ENCODE measurements at regions not wholly inside any gene's neighbourhood (a gene's known extent, or its start where the extent isn't known, plus 50 kb on each side); places are given as distances from the start of the nearest gene placed in this dataset.
"Not testable (repeated sequence)": the region's sequence is repeated elsewhere in the genome, so short reads cannot be mapped to it uniquely, and the experiment has no call there.

DNA sequence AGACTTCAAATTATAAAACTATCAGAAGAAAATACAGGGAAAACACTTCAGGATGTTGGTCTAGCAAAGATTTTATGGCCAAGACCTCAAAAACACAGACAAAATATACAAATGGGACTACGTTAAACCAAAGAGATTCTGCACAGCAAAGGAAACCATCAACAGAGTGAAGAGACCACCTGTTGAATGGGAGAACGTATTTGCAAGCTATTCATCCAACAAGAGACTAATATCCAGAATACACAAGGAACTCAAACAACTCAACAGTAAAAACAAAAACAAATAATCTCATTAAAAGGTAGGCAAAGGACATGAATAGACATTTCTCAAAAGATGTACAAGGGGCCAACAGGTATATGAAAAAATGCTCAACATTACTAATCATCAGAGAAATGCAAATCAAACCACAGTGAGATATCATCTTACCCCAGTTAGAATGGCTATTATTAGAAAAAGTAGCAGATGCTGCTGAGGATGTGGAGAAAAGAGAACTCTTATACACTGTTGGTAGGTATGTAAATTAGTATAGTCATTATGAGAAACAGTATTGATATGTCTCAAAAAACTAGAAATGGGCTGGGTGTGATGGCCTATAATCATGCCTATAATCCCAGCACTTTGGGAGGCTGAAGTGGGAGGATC lies 112.6 kb downstream of the LRIG2 start:
- no peak for DNase-seq

DNA sequence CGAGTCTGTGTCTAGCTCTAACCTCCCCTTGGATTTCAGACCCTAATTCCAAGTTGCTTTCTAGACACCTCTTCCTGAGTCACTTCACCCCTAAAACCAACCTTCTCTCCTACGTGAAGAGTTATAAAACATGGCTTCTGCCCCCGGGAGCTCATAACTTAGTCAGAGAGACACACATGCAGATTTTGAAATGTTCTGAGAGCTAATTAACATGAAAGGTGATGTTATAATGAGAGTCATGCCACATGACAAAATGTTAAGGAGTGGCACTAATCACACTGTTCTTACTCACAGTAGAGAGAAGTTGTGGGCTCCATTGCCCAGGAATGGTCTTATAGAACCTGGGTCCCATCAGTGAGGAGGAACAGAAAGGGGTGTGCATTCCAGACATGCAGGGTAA lies 117.1 kb downstream of the LRIG2 start:
- DNase-seq, result no peak

DNA sequence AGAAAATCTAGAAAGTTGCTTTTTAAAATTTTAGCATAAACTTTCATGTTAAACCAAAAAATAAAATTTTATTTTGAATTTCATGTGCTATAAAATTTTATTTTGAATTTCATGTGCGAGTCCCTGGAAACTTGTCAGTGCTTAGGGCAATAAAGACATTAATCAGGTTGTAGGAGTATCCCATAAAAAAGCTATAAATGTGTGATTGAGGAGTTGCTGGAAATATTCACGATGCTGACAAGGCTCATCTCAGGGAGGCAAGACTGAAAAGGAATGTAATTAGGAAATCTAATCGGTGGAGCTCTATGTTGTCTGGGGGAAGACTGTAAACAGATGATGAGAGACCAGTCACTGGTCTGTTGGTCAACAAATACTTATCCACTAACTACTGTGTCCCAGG lies 117.9 kb downstream of the LRIG2 start:
- no peak for DNase-seq

DNA sequence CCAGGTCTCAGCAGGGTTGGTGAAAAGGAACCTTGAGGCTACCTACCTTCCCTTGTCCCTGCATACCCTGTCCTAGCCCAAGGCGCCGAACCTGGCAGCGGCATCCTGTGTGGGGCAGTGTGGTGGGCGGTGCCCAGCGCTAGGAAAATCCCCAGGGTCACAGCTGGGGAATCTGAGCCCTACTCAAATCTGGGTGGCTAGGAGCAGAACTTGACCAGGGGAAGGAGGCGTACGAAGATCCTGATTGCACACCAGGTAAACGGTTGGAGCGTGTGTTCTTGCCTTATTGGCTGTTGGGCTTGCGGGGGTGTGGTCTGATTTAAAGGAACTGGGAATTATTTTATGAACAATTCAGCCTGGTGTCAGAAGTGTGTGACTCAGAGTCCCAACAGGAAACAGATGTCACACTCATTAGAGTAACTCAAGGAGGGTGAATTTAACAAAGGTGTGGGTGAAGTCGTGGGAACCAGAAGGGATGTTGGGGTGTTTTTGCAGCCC lies 118.6 kb downstream of the LRIG2 start:
- DNase-seq, result no peak

DNA sequence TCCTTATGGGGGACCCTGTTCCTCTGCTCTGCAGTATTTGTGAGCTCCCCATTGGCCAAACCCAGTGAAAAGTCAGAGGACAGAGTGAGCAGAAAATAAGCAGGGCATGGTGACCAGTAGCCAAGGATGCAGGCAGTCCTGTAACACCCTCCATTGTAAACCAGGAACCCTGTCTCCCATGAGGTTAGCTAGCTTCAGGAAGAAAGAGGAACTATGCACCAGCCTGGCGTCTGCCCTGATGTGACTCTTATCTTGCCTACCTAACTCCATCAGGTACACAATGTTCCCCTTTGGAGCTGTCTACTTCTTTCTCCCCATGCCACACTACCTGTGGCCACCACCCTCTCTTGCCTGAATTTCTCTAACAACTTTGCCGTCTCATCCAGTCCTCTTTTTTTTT lies 119.2 kb downstream of the LRIG2 start:
- no peak for DNase-seq

DNA sequence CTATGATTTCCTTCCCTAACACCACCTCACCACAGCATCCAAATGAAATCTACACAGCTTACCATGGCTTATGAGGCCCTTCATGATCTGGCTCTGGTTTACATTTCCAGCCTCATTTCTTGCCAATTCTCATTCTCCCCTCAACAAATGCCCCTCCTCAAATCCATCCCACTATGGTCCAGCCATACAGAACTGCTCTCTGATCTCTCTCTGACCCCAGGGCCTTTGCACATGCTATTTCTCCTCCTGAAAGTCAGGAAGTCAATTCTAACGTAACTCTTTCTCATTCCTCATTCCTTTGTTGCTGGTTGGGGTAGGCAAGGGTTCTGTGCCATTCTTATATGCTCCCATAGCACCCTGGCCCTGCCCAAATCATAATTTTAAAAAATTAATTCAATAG lies 120.0 kb downstream of the LRIG2 start:
- no peak for DNase-seq

DNA sequence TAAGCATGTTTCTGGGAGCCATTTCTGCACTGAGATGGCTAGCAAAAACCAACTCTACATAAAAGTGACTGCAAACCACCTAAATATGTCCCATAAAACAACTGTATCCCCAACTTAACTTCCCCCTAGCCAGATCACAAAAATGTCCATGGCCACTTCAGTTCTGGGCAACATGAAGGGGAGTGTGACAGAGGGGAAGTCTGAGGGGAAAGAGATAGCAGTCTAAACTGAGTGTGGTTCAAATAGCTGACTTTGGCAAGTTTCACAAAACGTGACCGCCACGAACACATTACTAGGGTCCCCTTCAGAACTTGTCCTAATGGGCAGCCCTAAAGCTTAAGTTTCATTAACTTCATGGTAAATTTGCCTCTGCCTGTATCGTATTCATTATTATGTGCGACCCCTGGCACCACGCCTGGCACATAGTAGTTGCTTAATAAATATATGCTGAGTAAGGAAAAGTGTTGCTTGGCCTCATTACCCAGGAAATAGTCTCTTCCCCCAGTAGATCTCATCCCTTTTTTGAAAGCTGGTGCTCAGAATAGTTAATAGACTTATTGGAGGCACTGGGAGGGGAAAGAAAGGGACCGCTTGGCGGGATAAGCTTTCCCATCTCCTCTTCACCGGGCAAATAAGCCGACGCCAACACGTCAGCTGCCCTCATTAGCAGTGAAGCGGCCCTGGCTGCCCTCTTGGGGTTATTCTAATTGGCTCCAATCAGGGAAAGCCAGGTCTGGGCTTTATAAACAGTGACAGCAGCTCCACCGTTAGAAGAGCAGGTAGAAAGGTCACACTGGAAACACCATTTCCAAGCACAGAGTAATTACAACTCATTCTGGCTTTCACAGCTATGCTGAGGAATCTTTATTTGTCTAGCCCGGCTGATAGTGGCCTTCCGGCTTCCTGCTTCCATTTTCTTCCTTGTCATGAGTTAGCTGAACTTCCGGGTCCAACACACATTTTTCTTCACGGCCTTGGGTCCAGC lies 122.1 kb downstream of the LRIG2 start:
- DNase-seq, result no peak

DNA sequence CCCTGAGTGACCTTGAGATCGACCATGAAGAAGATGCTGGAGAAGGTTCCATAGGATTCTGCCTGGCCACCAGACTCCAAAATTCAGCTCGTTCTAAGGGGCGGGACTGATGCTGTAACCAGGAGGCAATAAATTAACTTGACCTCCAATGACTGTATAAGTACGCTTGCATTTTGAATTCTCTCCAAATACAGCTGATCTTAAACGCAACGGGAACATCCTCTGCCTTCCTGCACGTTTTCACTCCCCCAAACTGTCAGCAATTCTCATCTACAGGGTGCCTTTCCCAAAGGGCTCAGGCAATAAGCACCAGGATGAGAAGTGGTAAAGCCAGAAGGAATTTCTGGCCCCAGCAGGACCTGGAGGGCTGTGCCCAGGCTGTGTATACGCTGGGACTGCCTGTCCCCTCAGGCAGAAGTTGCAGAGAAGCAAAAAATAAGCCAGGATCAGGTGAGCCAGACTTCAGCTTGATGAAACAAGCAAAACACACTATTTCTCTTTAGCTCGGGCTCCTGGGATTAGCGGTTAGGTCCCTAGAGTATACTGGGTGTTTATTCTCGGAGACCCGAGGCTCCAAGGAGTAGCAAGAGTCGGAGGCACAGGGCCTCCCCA lies 124.8 kb downstream of the LRIG2 start:
- DNase-seq, result no peak

DNA sequence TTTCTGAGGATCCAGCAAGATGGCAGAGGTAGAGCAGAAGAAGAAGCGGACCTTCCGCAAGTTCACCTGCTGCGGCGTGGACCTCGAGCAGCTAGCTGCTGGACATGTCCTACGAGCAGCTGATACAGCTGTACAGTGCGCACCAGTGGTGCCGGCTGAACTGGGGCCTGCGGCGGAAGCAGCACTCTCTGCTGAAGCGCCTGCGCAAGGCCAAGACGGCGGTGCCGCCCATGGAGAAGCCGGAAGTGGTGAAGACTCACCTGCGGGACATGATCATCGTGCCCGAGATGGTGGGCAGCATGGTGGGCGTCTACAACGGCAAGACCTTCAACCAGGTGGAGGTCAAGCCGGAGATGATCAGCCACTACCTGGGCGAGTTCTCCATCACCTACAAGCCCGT lies 125.8 kb downstream of the LRIG2 start:
- DNase-seq, result no peak

DNA sequence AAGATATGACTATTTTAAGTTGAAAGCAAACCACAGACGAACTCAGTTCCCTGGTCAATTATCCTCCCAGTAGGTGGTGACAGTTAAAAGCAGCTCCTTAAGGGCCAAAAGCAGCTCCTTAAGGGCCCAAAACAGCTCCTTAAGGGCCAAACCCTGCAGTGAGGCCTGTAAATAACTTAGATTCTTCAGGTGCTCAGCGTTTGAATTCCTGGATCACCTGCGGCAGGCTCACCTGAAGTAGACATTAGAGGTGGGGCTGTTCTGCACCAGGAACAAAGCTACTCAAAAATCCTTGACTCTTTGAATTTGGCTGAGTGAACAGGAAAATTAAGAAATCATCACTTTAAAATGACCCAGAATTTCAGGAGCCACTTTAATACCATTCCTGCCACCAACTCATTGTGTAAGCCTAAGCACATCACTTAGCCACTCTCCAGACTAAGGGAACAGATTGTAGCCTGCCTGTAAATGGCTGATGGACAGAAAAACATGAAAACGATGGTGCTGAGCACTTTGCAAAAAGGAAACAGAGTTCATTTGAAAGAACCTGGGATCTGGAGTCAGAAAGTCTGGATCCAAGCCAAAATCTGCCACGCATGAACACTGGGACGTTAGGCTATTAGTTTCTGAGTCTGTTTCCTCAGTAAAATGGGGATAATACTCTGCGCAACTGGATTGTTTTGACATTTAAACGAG lies 126.9 kb downstream of the LRIG2 start:
- no peak for DNase-seq

DNA sequence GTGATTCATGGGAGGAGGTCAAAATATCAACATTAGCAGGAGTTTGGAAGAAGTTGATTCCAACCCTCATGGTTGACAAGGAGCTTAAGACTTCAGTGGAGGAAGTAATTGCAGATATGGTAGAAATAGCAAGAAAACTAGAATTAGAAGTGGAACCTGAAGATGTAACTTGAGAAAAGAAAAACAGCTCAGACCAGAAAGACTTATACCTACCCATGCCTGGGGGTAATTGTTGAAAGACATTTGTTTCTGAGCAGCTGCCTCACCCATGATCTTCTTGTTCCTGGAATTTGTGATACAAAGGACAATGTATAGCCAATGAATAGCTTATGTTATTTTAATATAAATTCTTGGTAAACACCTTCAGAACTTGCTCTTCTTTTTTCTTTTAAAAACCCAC lies 128.6 kb downstream of the LRIG2 start:
- DNase-seq, result no peak

DNA sequence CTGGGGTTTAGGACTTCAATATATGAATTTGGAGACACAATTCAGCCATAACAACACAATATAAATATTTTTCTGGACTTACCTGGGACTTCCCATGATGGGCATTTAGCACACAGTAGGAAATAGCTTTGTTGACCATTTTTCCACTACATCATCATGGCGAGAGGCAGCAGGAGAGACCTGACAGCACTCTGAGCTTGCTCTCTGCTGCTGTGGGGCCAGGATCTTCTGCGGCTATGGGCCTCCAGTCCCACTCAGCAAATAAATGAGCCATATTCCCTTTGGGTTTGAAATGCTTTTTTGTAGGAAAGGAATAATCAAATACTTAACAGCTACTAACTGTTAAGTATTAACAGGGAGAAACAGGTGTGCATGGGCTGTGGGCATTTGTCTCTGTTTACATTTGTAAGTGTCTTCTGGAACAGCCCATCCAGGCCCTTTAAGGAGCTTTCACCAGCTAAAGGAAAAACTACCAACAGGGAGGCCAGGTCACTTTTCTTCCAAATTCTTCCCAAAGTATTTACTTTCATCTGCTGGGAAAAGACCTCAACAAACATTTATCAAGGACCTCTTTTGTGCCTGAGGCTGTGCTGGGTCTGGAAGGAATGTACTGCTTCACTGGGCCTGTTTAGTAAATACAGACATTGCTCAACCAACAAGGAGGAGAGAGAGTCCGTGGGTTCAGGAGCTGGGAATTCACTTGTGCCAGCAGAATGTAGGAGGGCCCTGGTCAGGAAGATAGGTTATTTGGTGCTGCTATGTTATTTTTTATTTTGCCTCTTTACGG lies 133.2 kb downstream of the LRIG2 start:
- DNase-seq, result no peak

DNA sequence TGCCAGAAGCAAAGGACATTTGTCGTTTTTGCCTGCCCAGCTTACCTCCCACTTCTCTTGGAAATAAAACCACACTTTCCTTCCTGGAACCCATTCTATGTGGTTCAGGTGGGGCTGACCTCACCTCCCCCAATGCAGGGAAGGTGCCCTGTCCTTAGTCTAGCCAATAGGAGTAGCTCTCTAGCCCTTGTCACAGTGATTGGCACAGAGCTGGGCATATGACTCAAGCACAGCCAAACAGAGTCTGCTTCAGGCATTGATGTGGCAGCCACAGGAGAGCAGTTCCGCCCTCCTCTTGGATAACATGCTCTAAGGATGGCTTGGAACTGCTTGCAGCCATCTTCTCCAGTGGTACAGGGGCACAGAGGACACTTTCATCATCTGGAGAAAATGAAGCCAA lies 134.0 kb downstream of the LRIG2 start:
- DNase-seq, result no peak

DNA sequence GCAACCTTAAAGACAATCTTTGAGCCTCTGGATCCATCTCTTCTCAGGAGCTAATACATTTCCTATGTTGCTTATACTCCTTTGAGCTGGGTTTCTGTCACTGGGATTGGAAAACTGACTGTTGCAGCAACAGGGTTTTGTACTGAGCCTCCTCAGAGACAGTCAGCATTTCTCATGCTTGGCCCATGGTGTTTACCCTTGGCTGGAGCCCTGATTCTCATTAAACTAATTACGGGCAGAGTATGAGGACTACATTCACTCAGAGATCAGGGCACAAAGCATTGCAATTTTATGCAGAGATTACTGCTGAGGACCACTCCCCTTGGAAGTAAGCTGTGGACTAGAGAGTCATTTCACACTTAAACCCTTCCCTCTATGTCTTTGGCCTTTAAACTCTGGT lies 134.5 kb downstream of the LRIG2 start:
- no peak for DNase-seq

DNA sequence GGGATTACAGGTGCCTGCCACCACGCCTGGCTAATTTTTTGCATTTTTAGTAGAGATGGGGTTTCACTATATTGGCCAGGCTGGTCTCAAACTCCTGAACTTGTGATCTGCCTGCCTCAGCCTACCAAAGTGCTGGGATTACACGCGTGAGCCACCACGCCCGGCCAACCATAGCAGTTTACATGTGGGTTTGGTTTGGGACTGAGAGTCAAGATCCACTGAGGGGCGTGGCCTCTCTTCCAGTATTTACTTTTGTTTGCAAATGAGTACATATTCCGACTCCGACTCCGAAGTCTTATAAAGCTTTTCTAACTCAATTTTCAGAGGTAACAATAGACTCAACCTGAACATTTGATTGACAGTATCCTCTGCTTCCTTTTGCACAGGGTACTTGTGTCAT lies 135.4 kb downstream of the LRIG2 start:
- DNase-seq, result not testable (repeated sequence)

DNA sequence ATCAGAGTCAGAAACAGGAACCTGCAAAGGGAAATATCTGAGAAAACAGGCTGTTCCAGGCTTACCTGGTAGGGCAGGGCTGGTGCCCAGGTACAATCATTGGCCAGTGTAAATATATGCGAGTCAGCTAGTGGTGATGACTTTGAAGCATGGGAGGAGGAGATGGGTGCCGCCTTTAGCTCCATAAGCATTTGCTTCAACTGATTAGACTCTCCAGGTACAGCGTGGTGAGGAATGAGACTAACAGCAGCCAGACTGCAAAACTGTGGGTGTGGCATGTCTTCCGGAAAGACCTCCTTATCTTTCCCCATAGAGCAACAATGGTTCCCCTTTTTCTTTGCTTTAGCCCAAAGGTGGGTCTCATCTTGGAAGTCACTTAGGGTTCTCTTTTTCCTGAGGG lies 137.2 kb downstream of the LRIG2 start:
- DNase-seq, result no peak

DNA sequence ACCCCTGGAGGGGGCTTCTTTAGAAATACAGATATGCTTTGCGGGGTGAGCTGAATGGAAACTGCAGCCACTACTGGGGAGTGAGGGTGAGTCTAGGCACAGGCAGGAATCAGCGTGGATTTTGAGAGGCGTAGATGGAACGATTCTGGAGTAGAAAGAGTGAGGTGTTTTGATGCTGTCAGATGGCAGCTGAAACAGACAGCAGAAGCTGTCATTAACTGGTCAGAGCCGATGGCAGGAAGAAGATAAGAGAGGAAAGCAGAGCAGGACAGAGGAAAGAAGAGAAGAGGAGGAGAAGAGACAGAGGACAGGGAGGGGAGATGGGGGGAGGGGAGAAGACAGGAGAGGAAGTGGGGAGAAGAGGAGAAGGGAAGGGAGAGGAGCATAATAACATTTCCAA lies 138.5 kb downstream of the LRIG2 start:
- DNase-seq, result no peak

DNA sequence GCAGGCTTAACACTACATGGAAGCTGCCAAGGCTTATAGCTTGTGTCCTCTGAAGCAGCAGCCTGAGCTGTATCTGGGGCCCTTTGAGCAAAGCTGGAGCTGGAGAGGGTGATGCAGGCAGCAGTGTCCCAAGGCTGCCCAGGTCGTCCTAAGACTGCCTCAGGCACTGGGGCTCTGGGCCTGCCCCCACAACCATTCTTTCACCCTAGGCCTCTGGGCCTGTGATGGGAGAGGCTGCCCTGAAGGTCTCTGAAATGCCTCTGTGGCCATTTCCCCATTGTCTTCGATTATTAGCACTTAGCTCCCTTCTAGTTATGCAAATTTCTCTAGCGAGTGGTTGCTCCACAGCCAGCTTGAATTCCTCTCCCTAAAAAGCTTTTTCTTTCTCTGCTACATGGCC lies 142.0 kb downstream of the LRIG2 start:
- DNase-seq, result no peak

DNA sequence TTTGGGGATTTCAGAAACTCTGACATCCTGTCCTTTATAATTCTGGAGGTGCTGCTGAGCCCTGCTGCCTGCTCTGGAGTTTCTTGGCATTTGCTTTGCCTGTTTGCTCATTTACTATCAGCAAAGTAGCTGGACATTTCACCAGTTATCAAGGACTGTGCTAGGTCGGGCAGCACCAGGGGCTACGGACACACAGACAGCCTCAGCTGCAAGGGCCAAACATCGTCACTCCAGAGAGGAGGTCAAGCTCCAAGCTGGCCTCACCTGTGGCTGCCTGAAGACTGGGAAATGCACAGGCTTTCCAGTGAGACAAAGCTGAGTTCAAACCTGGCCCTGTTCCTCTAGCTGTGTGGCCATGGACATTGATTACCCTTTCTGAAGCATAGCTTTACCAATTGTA lies 143.7 kb downstream of the LRIG2 start:
- no peak for DNase-seq

DNA sequence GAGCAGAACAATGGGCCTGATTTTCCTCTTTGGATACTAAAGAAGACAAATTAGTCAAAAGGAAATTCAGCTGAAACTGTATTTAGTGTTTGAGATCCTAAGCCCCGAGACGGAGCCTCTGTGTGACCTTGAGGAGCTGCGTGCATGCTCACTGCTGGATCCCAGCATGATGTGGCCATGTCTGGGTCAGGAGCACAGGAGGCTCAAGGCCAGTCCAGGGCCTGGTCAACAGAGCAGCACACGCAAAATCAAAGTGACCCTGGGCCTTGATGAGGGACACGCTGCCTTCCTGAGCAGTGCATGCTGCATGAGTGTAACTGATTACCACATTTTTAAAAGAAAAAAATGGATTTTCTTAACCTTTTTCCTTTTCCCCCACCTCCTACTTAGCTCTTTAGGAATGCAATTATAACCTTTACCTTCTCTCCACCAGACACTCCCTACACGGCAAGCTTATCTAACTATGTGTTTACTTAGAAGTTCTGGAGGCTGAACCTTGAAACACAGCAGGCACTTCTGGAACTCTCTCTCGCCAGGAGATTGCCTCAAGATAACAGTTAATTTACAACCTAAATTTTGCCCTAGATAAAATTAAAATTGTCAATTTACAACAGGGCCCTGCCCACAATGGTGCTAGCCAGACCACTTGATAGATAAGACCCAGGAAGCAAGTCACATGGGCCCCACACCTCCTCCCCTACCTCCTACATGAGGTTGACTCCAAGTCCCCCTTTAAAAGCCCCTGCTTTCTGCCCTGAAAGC lies 144.6 kb downstream of the LRIG2 start:
- DNase-seq, result no peak

DNA sequence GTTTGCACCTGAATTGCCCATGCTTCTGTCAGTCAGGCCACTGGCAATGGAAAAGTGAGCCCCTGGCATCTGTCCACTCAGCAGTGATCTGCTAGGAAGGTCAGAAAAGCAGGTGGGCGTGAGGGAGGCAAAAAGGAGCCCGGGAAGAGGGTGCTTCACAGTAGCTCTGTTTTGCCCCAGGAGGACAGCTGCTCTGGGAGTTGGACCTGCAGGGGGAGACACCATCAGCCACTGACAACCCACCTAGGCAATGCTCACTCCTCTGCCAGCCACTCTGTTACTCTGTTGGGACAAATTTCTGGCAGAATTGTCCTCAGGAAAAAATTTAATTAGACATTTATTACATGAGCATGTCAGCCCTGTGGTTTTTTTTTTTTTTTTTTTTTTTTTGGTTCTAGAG lies 146.4 kb downstream of the LRIG2 start:
- DNase-seq, result no peak
